Cardiac fibroblast (primary cell): ENCODE measurements at regions not wholly inside any gene's neighbourhood (a gene's known extent, or its start where the extent isn't known, plus 50 kb on each side); places are given as distances from the start of the nearest gene placed in this dataset.

Experiments used
- DNase-seq, 2 donors: peaks; one replicate each; pipeline versions ENCODE4 v3.0.0 to v3.0.0-alpha.2; 2010; ENCODE audit warnings: low read depth in 2 of 2
- H3K4me3 ChIP-seq, 2 donors: replicated peaks in 1 of 2; 1 replicate in 1 of 2; 2 replicates in 1 of 2; pipeline ENCODE4 v1.5.1; 2011; ENCODE audit warnings: low read depth in 2 of 2, low read length in 2 of 2, mild to moderate bottlenecking in 2 of 2, moderate library complexity in 1 of 2
- CTCF ChIP-seq: IDR thresholded peaks from one replicate; pipeline ENCODE4 v1.5.1; 2011; ENCODE audit warnings: low read depth, mild to moderate bottlenecking, low read length, inconsistent platforms

- no peak for TF ChIP-seq CTCF
- DNase-seq, result no peak
- H3K4me3 ChIP-seq, result no peak overlapping the region
Observed at GRCh38 chr3:194748225-194748624, 62.5 kb downstream of the FAM43A start.

GRCh38 chr3:194749631-194750490, 64.2 kb downstream of the FAM43A start:
- TF ChIP-seq CTCF, result no peak
- no peak for DNase-seq
- no peak overlapping the region for H3K4me3 ChIP-seq

GRCh38 chr3:194750491-194750828, 64.8 kb downstream of the FAM43A start:
- H3K4me3 ChIP-seq, result no peak overlapping the region
- no peak for TF ChIP-seq CTCF

GRCh38 chr3:194755671-194756459, 70.2 kb downstream of the FAM43A start:
- H3K4me3 ChIP-seq, result no peak overlapping the region
- no peak for DNase-seq
- TF ChIP-seq CTCF, result no peak

More at GRCh38 chr3:194750491-194750828, 64.8 kb downstream of the FAM43A start:
- no peak for DNase-seq

- no peak for DNase-seq
Observed at GRCh38 chr3:194756460-194756779, 70.7 kb downstream of the FAM43A start.

GRCh38 chr3:194756791-194757325, 71.2 kb downstream of the FAM43A start:
- no peak overlapping the region for H3K4me3 ChIP-seq
- DNase-seq, result no peak
- no peak for TF ChIP-seq CTCF

More at GRCh38 chr3:194756460-194756779, 70.7 kb downstream of the FAM43A start:
- H3K4me3 ChIP-seq, result no peak overlapping the region
- TF ChIP-seq CTCF, result no peak
